Fibroblast of gingiva (primary cell): ENCODE measurements at regions not wholly inside any gene's neighbourhood (a gene's known extent, or its start where the extent isn't known, plus 50 kb on each side); places are given as distances from the start of the nearest gene placed in this dataset.
"Not testable (repeated sequence)": the region's sequence is repeated elsewhere in the genome, so short reads cannot be mapped to it uniquely, and the experiment has no call there.

Experiments used
- DNase-seq: peaks from one replicate; pipeline ENCODE4 v3.0.0-alpha.2; 2011; ENCODE audit warnings: low read depth

- DNase-seq = no peak
Observed at GRCh38 chr12:88944397-88944796, 364.1 kb upstream of the KITLG start.

- DNase-seq = no peak
Observed at GRCh38 chr12:88940854-88941253, 360.6 kb upstream of the KITLG start.

GRCh38 chr12:88935856-88936255 lies 355.6 kb upstream of the KITLG start:
- DNase-seq = no peak

- peak; percentile 5 for DNase-seq
Observed at GRCh38 chr12:88934163-88934747, 354.0 kb upstream of the KITLG start.

- no peak for DNase-seq
Observed at GRCh38 chr12:88932457-88932856, 352.2 kb upstream of the KITLG start.

GRCh38 chr12:88931598-88931997 lies 351.3 kb upstream of the KITLG start:
- no peak for DNase-seq

- peak; percentile 31 for DNase-seq
Observed at GRCh38 chr12:88925454-88925853, 345.2 kb upstream of the KITLG start.

GRCh38 chr12:88924162-88924561 lies 343.9 kb upstream of the KITLG start:
- DNase-seq = peak; percentile 19

- DNase-seq = no peak
Observed at GRCh38 chr12:88923631-88924030, 343.4 kb upstream of the KITLG start.

GRCh38 chr12:88922816-88923215 lies 342.5 kb upstream of the KITLG start:
- DNase-seq = peak; percentile 36

- no peak for DNase-seq
Observed at GRCh38 chr12:88921890-88922532, 341.7 kb upstream of the KITLG start.

GRCh38 chr12:88921434-88921833 lies 341.2 kb upstream of the KITLG start:
- no peak for DNase-seq

- DNase-seq = no peak
Observed at GRCh38 chr12:88918161-88918560, 337.9 kb upstream of the KITLG start.

GRCh38 chr12:88914967-88915366 lies 334.7 kb upstream of the KITLG start:
- no peak for DNase-seq

GRCh38 chr12:88909510-88909909 lies 329.2 kb upstream of the KITLG start:
- DNase-seq = no peak

- no peak for DNase-seq
Observed at GRCh38 chr12:88908345-88908744, 328.1 kb upstream of the KITLG start.

- no peak for DNase-seq
Observed at GRCh38 chr12:88904705-88905104, 324.4 kb upstream of the KITLG start.

- DNase-seq = peak; percentile 30
Observed at GRCh38 chr12:88903333-88903732, 323.1 kb upstream of the KITLG start.

GRCh38 chr12:88897723-88898122 lies 317.5 kb upstream of the KITLG start:
- DNase-seq = no peak

GRCh38 chr12:88896958-88897357 lies 316.7 kb upstream of the KITLG start:
- DNase-seq = no peak

GRCh38 chr12:88895634-88896033 lies 315.4 kb upstream of the KITLG start:
- no peak for DNase-seq

- no peak for DNase-seq
Observed at GRCh38 chr12:88893801-88894200, 313.5 kb upstream of the KITLG start.

- not testable (repeated sequence) for DNase-seq
Observed at GRCh38 chr12:88891434-88891833, 311.2 kb upstream of the KITLG start.
